A549 (cell line): ENCODE measurements at regions not wholly inside any gene's neighbourhood (a gene's known extent, or its start where the extent isn't known, plus 50 kb on each side); places are given as distances from the start of the nearest gene placed in this dataset.

Experiments
- ATAC-seq, 2 experiments: fragments of 200-7000 bp in 1 of 2; fragments of >200 bp in 1 of 2; cut with Nextera tagmentation in 1 of 2; cut with Tn5 transposase in 1 of 2; 3 replicates each; pipeline versions ENCODE4 v1.8.0 to v1.9.1; 2018 to 2020; ENCODE audit warnings: mild to moderate bottlenecking in 1 of 2, moderate library complexity in 1 of 2
- CTCF ChIA-PET: fragments of 300-600 bp; sonication (Branson Sonifier 250); formaldehyde crosslinking; extraction: SDS; loops from one replicate; lab custom pipeline; 2021; ENCODE audit warnings: antibody characterized with exemption, inconsistent platforms; lab: Yijun Ruan, JAX
- POLR2A ChIA-PET: fragments of 350-600 bp; formaldehyde crosslinking; extraction: SDS; loops from one replicate; lab custom pipeline; 2021; ENCODE audit warnings: antibody characterized with exemption, inconsistent platforms; lab: Yijun Ruan, JAX
- DNase-seq, 2 experiments: peaks; one replicate each; pipeline versions ENCODE4 v3.0.0 to v3.0.0-alpha.2; 2011 to 2016; ENCODE audit warnings: low read depth in 1 of 2, low spot score in 1 of 2
- FAIRE-seq: peaks from 2 replicates; lab custom pipeline; 2011; peaks lifted over from hg19 to GRCh38; lab: Jason Lieb, UNC
- H3K27ac ChIP-seq, 2 experiments: fragments of >200 bp; sonication (Bioruptor Twin); formaldehyde crosslinking; 3 replicates each; pipeline ENCODE4 v1.5.1; 2016 to 2017
- H3K4me1 ChIP-seq: fragments of >200 bp; sonication (Bioruptor Twin); formaldehyde crosslinking; 3 replicates; pipeline ENCODE4 v1.6.1; 2016
- H3K4me2 ChIP-seq: fragments of >200 bp; sonication (Bioruptor Twin); formaldehyde crosslinking; 3 replicates; pipeline ENCODE4 v1.6.1; 2016
- H3K4me3 ChIP-seq: fragments of >200 bp; sonication (Bioruptor Twin); formaldehyde crosslinking; 3 replicates; pipeline ENCODE4 v1.5.1; 2016
- H3K9me3 ChIP-seq: fragments of >200 bp; sonication (Bioruptor Twin); formaldehyde crosslinking; 3 replicates; pipeline ENCODE4 v1.6.1; 2016
- ATOH8 ChIP-seq: fragments of 250-450 bp; sonication (Bioruptor Pico); IDR thresholded peaks from 2 replicates; pipeline ENCODE4 v1.5.0; 2020; ENCODE audit warnings: low read depth, mild to moderate bottlenecking, moderate library complexity
- BHLHE40 ChIP-seq: IDR thresholded peaks from 2 replicates; pipeline ENCODE4 v1.6.1; 2012; ENCODE audit warnings: low read depth, low read length, inconsistent platforms
- CBX2 ChIP-seq: fragments of 200-600 bp; sonication (generic); IDR thresholded peaks from 2 replicates; pipeline ENCODE4 v1.6.1; 2016; ENCODE audit warnings: low read depth, mild to moderate bottlenecking, borderline replicate concordance
- CBX8 ChIP-seq: fragments of 200-600 bp; sonication (generic); IDR thresholded peaks from 2 replicates; pipeline ENCODE4 v1.6.1; 2016
- CHD2 ChIP-seq: fragments of 150-350 bp; IDR thresholded peaks from 2 replicates; pipeline ENCODE4 v1.6.1; 2014; ENCODE audit warnings: low read length; ENCODE audit not compliant: partially characterized antibody
- CHD4 ChIP-seq: fragments of 200-600 bp; sonication (generic); IDR thresholded peaks from 2 replicates; pipeline ENCODE4 v1.6.1; 2016; ENCODE audit warnings: antibody characterized with exemption, mild to moderate bottlenecking, borderline replicate concordance
- EHF ChIP-seq: fragments of 250-450 bp; sonication (Bioruptor Pico); IDR thresholded peaks from 2 replicates; pipeline ENCODE4 v1.5.0; 2020; ENCODE audit warnings: mild to moderate bottlenecking
- EHMT2 ChIP-seq: fragments of 200-600 bp; sonication (generic); IDR thresholded peaks from 2 replicates; pipeline ENCODE4 v1.6.1; 2016; ENCODE audit warnings: antibody characterized with exemption, low read depth, mild to moderate bottlenecking, moderate library complexity
- EP300 ChIP-seq, 2 experiments: fragments of >200 bp; sonication (Bioruptor Twin); formaldehyde crosslinking; IDR thresholded peaks; 2 replicates in 1 of 2; 3 replicates in 1 of 2; pipeline ENCODE4 v1.6.1; 2016 to 2017
- FOSB ChIP-seq: fragments of 250-450 bp; sonication (Bioruptor Pico); IDR thresholded peaks from 2 replicates; pipeline ENCODE4 v1.5.0; 2020; ENCODE audit warnings: mild to moderate bottlenecking, moderate library complexity
- FOSL2 ChIP-seq, 2 experiments: fragments of 450-650 bp in 1 of 2; fragments of >200 bp in 1 of 2; sonication (Bioruptor Twin) in 1 of 2; formaldehyde crosslinking; IDR thresholded peaks; 2 replicates each; pipeline versions ENCODE4 v1.5.0 to v1.6.1; 2016 to 2020; ENCODE audit warnings: mild to moderate bottlenecking in 1 of 2, moderate library complexity in 1 of 2
- FOXS1 ChIP-seq: fragments of 250-450 bp; sonication (Bioruptor Pico); IDR thresholded peaks from 2 replicates; pipeline ENCODE4 v1.5.0; 2020; ENCODE audit warnings: mild to moderate bottlenecking, moderate library complexity
- GATA3 ChIP-seq: IDR thresholded peaks from 2 replicates; pipeline ENCODE4 v1.6.1; 2012; ENCODE audit warnings: borderline replicate concordance
- HES2 ChIP-seq: fragments of >200 bp; sonication (Bioruptor Twin); formaldehyde crosslinking; IDR thresholded peaks from 2 replicates; pipeline ENCODE4 v1.6.1; 2016
- HMGXB4 ChIP-seq: fragments of 250-450 bp; sonication (Bioruptor Pico); IDR thresholded peaks from 2 replicates; pipeline ENCODE4 v1.5.0; 2021; ENCODE audit warnings: mild to moderate bottlenecking, moderate library complexity, borderline replicate concordance
- HOXB13 ChIP-seq: fragments of 250-450 bp; sonication (Bioruptor Pico); IDR thresholded peaks from 2 replicates; pipeline ENCODE4 v1.5.0; 2020; ENCODE audit warnings: low read depth, mild to moderate bottlenecking, moderate library complexity
- JUNB ChIP-seq: fragments of >200 bp; sonication (Bioruptor Twin); formaldehyde crosslinking; IDR thresholded peaks from 2 replicates; pipeline ENCODE4 v1.6.1; 2016
- KDM5A ChIP-seq: fragments of 200-600 bp; sonication (generic); IDR thresholded peaks from 2 replicates; pipeline ENCODE4 v1.6.1; 2016; ENCODE audit warnings: antibody characterized with exemption, mild to moderate bottlenecking
- NPAS2 ChIP-seq: fragments of 250-450 bp; sonication (Bioruptor Pico); IDR thresholded peaks from 2 replicates; pipeline ENCODE4 v1.8.0; 2022; ENCODE audit warnings: mild to moderate bottlenecking, moderate library complexity, borderline replicate concordance
- NR3C1 ChIP-seq: fragments of >200 bp; sonication (Bioruptor Twin); formaldehyde crosslinking; IDR thresholded peaks from 3 replicates; pipeline ENCODE4 v1.6.1; 2017
- POLR2AphosphoS2 ChIP-seq: conservative IDR thresholded peaks from 2 replicates; pipeline ENCODE4 v1.6.1; 2012; ENCODE audit warnings: low read length, improper control_type of control experiment, inconsistent platforms
- RFX5 ChIP-seq: fragments of 450-650 bp; IDR thresholded peaks from 2 replicates; pipeline ENCODE4 v1.7.1; 2014; ENCODE audit warnings: antibody characterized with exemption, mild to moderate bottlenecking, moderate library complexity
- RNF2 ChIP-seq: fragments of 200-600 bp; sonication (generic); IDR thresholded peaks from 2 replicates; pipeline ENCODE4 v1.6.1; 2016; ENCODE audit warnings: low read depth, mild to moderate bottlenecking, antibody characterized with exemption, moderate library complexity, borderline replicate concordance
- SREBF2 ChIP-seq: fragments of 450-650 bp; IDR thresholded peaks from 2 replicates; pipeline ENCODE4 v1.6.1; 2014; ENCODE audit warnings: mild to moderate bottlenecking, moderate library complexity
- TFCP2L1 ChIP-seq: fragments of 250-450 bp; sonication (Bioruptor Pico); IDR thresholded peaks from 2 replicates; pipeline ENCODE4 v1.5.0; 2021; ENCODE audit warnings: mild to moderate bottlenecking
- TP53 ChIP-seq: fragments of 250-450 bp; sonication (Bioruptor Pico); IDR thresholded peaks from 2 replicates; pipeline ENCODE4 v1.5.0; 2021; ENCODE audit warnings: mild to moderate bottlenecking, moderate library complexity
- USF2 ChIP-seq: fragments of 450-650 bp; IDR thresholded peaks from 2 replicates; pipeline ENCODE4 v1.6.1; 2014; ENCODE audit warnings: antibody characterized with exemption
- ZC3H11A ChIP-seq: fragments of 450-650 bp; IDR thresholded peaks from 2 replicates; pipeline ENCODE4 v1.6.1; 2014; ENCODE audit warnings: antibody characterized with exemption, mild to moderate bottlenecking
- WGBS: methylation state at CpG from one replicate; pipeline ENCODE4 v1.1.6; 2017; ENCODE audit errors: missing lambda C conversion rate; 5-methylcytosine and 5-hydroxymethylcytosine counted together
- TF ChIP-seq, protein P1 (sequence below): IDR thresholded peaks from 2 replicates; pipeline ENCODE4 v1.6.1; 2012

- CTCF ChIA-PET = no interaction called here
- H3K4me1 ChIP-seq = no peaks in the 10 kb centered on the region
These were observed 634.4 kb upstream of the MMS22L start for GRCh38 chr6:97917369-97917768.

DNA sequence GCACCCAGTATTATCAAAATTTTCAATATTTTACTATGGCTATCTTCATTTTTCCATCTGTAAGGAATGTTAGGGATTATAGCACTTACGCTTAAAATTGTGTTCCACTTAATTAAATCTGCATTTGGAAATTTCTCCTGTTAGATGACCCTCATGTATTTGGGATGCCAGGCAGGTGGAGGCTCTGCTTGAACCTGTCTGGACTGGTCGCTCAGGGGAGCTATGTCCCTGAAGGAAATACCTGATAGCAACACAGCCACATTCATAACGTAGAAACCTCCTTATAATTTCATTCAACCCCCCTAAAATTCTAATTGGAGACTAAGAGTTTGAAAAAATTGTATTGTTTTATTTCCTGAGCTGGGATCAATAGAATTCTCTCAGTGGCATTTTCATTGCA is 636.0 kb upstream of the MMS22L start:
- 19% methylated on average over 3 of the region's 3 CpGs for WGBS
- DNase-seq (no peak), FAIRE-seq (no peak), ATAC-seq (no peak)
- Histone ChIP-seq H3K9me3 (no peaks in the 10 kb centered on the region), H3K4me2 (no peak overlapping the region), H3K4me3 (no peak overlapping the region), H3K27ac (no peak overlapping the region), H3K4me1 (no peaks in the 10 kb centered on the region)
- ChIA-PET POLR2A (no interaction called here), CTCF (no interaction called here)
- TF ChIP-seq CBX2 (no peak), JUNB (no peak), USF2 (no peak), HOXB13 (CRISPR knock-in tag) (no peak), CBX8 (no peak), TP53 (CRISPR knock-in tag) (no peak), RFX5 (no peak), KDM5A (no peak), TFCP2L1 (no peak), ZC3H11A (no peak), GATA3 (no peak), ATOH8 (CRISPR knock-in tag) (no peak), EHMT2 (no peak)
- TF ChIP-seq, protein P1, sequence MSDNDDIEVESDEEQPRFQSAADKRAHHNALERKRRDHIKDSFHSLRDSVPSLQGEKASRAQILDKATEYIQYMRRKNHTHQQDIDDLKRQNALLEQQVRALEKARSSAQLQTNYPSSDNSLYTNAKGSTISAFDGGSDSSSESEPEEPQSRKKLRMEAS = no peak

More at GRCh38 chr6:97917369-97917768, 634.4 kb upstream of the MMS22L start:
- TF ChIP-seq NPAS2 (CRISPR knock-in tag) = no peak
- no peak for TF ChIP-seq CHD2
- TF ChIP-seq EHMT2 = no peak
- TF ChIP-seq NR3C1 = no peak
- TF ChIP-seq FOSB (CRISPR knock-in tag) = no peak
- TF ChIP-seq RNF2 = no peak
- no peak for TF ChIP-seq HES2
- no peak for TF ChIP-seq BHLHE40
- no peak for TF ChIP-seq POLR2AphosphoS2
- no peak for TF ChIP-seq FOXS1 (CRISPR knock-in tag)
- no peak for TF ChIP-seq CHD4
- TF ChIP-seq EHF = no peak
- TF ChIP-seq CBX8 = no peak
- TF ChIP-seq SREBF2 = no peak
- no peak for TF ChIP-seq EP300 (IDR thresholded peaks at IDR 0.05)
- no peak for TF ChIP-seq FOSL2 (IDR thresholded peaks at IDR 0.05)
- no peak for TF ChIP-seq FOSL2 (CRISPR knock-in tag; IDR thresholded peaks at IDR 0.05)
- no peak for TF ChIP-seq HMGXB4 (CRISPR knock-in tag)
- TF ChIP-seq, all 56 proteins: peak for 0
- Histone ChIP-seq H3K4me2 (no peak overlapping the region), H3K4me3 (no peak overlapping the region), H3K9me3 (no peaks in the 10 kb centered on the region), H3K27ac (no peak overlapping the region)
- ATAC-seq (no peak), DNase-seq (no peak), FAIRE-seq (no peak)
- POLR2A ChIA-PET = no interaction called here
- WGBS = 25% methylated on average over 1 of the region's 1 CpG
